OCI-LY1 (cell line): ENCODE measurements at regions not wholly inside any gene's neighbourhood (a gene's known extent, or its start where the extent isn't known, plus 50 kb on each side); places are given as distances from the start of the nearest gene placed in this dataset.

Experiments
- H2AFZ ChIP-seq: fragments of 200-600 bp; sonication (generic), shearing (Covaris generic); 2 replicates; pipeline ENCODE4 v1.6.0; 2014; ENCODE audit warnings: antibody characterized with exemption, mild to moderate bottlenecking, low read length
- H3F3A ChIP-seq: fragments of 200-600 bp; sonication (generic), shearing (Covaris generic); 2 replicates; pipeline ENCODE4 v1.6.0; 2014; ENCODE audit warnings: mild to moderate bottlenecking, antibody characterized with exemption, low read length, moderate library complexity; ENCODE audit not compliant: insufficient read depth
- H3K27ac ChIP-seq: fragments of 200-600 bp; sonication (generic); 2 replicates; pipeline ENCODE4 v1.5.1; 2014; ENCODE audit warnings: low read length, mixed run types, mild to moderate bottlenecking, low read depth; ENCODE audit not compliant: poor library complexity, severe bottlenecking
- H3K27me3 ChIP-seq: fragments of 200-600 bp; sonication (generic); 2 replicates; pipeline ENCODE4 v1.6.0; 2014; ENCODE audit warnings: antibody characterized with exemption, mild to moderate bottlenecking, low read length, moderate library complexity; ENCODE audit not compliant: insufficient read depth
- H3K36me3 ChIP-seq: fragments of 200-600 bp; sonication (generic); 2 replicates; pipeline ENCODE4 v1.6.1; 2014; ENCODE audit warnings: mild to moderate bottlenecking, antibody characterized with exemption, low read length, moderate library complexity, mixed read lengths; ENCODE audit not compliant: insufficient read depth
- H3K4me1 ChIP-seq: fragments of 200-600 bp; sonication (generic); 2 replicates; pipeline ENCODE4 v1.5.1; 2014; ENCODE audit warnings: mild to moderate bottlenecking, low read length, moderate library complexity; ENCODE audit not compliant: insufficient read depth, severe bottlenecking
- H3K4me2 ChIP-seq: fragments of 200-600 bp; sonication (generic), shearing (Covaris generic); 2 replicates; pipeline ENCODE4 v1.6.1; 2014; ENCODE audit warnings: low read length
- H3K4me3 ChIP-seq: fragments of 200-600 bp; sonication (generic); 2 replicates; pipeline ENCODE4 v1.5.1; 2014; ENCODE audit warnings: low read length, low read depth, mild to moderate bottlenecking, mixed read lengths; ENCODE audit not compliant: poor library complexity, severe bottlenecking
- H3K79me2 ChIP-seq: fragments of 200-600 bp; shearing (Covaris generic); 2 replicates; pipeline ENCODE4 v1.6.1; 2016; ENCODE audit warnings: mixed run types, low read length, mixed read lengths; ENCODE audit not compliant: insufficient read depth
- H3K9ac ChIP-seq: fragments of 200-600 bp; sonication (generic), shearing (Covaris generic); 2 replicates; pipeline ENCODE4 v1.6.1; 2014; ENCODE audit warnings: mild to moderate bottlenecking, low read length, mixed read lengths
- H3K9me2 ChIP-seq: fragments of 200-600 bp; sonication (generic), shearing (Covaris generic); 2 replicates; pipeline ENCODE4 v1.6.1; 2014; ENCODE audit warnings: low read depth, mild to moderate bottlenecking, low read length, mixed read lengths
- H3K9me3 ChIP-seq: fragments of 200-600 bp; shearing (Covaris generic); 2 replicates; pipeline ENCODE4 v1.6.1; 2014; ENCODE audit warnings: low read length, mixed read lengths
- H4K20me1 ChIP-seq: fragments of 200-600 bp; sonication (generic), shearing (Covaris generic); 2 replicates; pipeline ENCODE4 v1.6.0; 2016; ENCODE audit warnings: mild to moderate bottlenecking, low read length; ENCODE audit not compliant: insufficient read depth
- CTCF ChIP-seq: fragments of 200-600 bp; sonication (generic), shearing (Covaris generic); IDR thresholded peaks from 2 replicates; pipeline ENCODE4 v1.5.1; 2017; ENCODE audit warnings: mild to moderate bottlenecking, antibody characterized with exemption, low read length, moderate library complexity, mixed read lengths
- EZH2 ChIP-seq: fragments of 200-600 bp; sonication (generic), shearing (Covaris generic); IDR thresholded peaks from 2 replicates; pipeline ENCODE4 v1.8.0; 2017; ENCODE audit warnings: borderline replicate concordance, mixed run types, mild to moderate bottlenecking, antibody characterized with exemption, low read length, moderate library complexity, mixed read lengths

DNA sequence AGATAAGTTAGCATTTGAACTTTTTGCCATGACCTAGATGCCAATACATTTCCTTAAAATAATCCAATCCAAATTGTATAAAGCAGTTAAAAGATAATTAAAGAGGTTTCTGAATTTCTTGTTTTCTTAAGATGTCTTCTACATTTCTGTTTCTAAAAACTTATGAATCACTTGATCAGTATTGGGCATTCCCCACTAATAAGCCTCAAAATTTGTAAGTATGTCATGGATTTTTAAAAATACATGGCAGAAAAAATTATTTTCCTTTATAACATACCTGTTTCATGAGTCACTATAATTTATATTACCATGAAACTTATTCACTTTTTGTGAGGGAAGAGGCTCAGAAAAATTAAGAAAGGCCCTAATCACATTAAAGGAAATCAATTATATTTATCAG is 90.3 kb upstream of the TFPI start:
- no peak overlapping the region for H3K4me2 ChIP-seq
- no peaks in the 10 kb centered on the region for H3K36me3 ChIP-seq
- H2AFZ ChIP-seq: no peak overlapping the region
- H3K4me1 ChIP-seq: no peaks in the 10 kb centered on the region
- no peaks in the 10 kb centered on the region for H4K20me1 ChIP-seq
- no peaks in the 10 kb centered on the region for H3K79me2 ChIP-seq
- no peaks in the 10 kb centered on the region for H3F3A ChIP-seq
- no peak overlapping the region for H3K9ac ChIP-seq
- H3K4me3 ChIP-seq: no peak overlapping the region
- no peaks in the 10 kb centered on the region for H3K9me3 ChIP-seq
- H3K27ac ChIP-seq: no peak overlapping the region
- no peaks in the 10 kb centered on the region for H3K27me3 ChIP-seq
- no peak for TF ChIP-seq CTCF
- no peak for TF ChIP-seq EZH2
- H3K9me2 ChIP-seq: no peaks in the 10 kb centered on the region

DNA sequence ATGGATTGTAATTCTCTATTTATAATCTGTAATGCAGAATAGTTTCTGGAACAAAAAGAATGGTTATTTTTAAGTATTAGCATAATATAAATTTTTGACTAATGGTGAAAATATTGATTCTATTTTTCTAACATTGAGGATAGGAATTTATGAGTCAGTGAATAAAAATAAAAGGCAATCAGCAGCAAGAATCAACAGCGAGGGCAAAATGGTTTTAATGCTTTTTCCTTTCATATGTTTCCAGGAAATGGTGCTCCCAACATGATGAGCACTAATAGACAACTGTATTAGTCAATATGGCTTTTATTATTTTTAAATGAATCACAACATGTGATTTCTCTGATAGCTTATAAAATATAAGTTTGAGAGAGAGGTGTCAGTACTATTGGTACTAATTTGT is 90.7 kb upstream of the TFPI start:
- no peaks in the 10 kb centered on the region for H3K9me3 ChIP-seq
- H3K9ac ChIP-seq: no peak overlapping the region
- no peak overlapping the region for H2AFZ ChIP-seq
- no peak overlapping the region for H3K4me2 ChIP-seq
- no peak overlapping the region for H3K27ac ChIP-seq
- H3K79me2 ChIP-seq: no peaks in the 10 kb centered on the region
- no peaks in the 10 kb centered on the region for H4K20me1 ChIP-seq
- no peak overlapping the region for H3K4me3 ChIP-seq
- H3F3A ChIP-seq: no peaks in the 10 kb centered on the region
- no peaks in the 10 kb centered on the region for H3K27me3 ChIP-seq
- no peaks in the 10 kb centered on the region for H3K36me3 ChIP-seq
- no peaks in the 10 kb centered on the region for H3K4me1 ChIP-seq
- no peaks in the 10 kb centered on the region; the same call in 1 of the 2 replicates for H3K9me2 ChIP-seq
- no peak for TF ChIP-seq CTCF
- no peak for TF ChIP-seq EZH2

GRCh38 chr2:187646556-187646955 is 92.3 kb upstream of the TFPI start:
- H2AFZ ChIP-seq: no peak overlapping the region
- no peaks in the 10 kb centered on the region; the same call in 1 of the 2 replicates for H3K9me2 ChIP-seq
- no peaks in the 10 kb centered on the region for H3K79me2 ChIP-seq
- no peak overlapping the region for H3K4me2 ChIP-seq
- no peaks in the 10 kb centered on the region for H3K9me3 ChIP-seq
- no peak for TF ChIP-seq EZH2
- no peak for TF ChIP-seq CTCF
- no peak overlapping the region for H3K9ac ChIP-seq
- H3K36me3 ChIP-seq: no peaks in the 10 kb centered on the region
- no peaks in the 10 kb centered on the region for H3K4me1 ChIP-seq
- H3F3A ChIP-seq: no peaks in the 10 kb centered on the region
- H3K27me3 ChIP-seq: no peaks in the 10 kb centered on the region
- H3K27ac ChIP-seq: no peak overlapping the region
- no peaks in the 10 kb centered on the region for H4K20me1 ChIP-seq
- H3K4me3 ChIP-seq: no peak overlapping the region
